Stomach (tissue), 4 donors: ENCODE measurements at regions not wholly inside any gene's neighbourhood (a gene's known extent, or its start where the extent isn't known, plus 50 kb on each side); places are given as distances from the start of the nearest gene placed in this dataset.

Experiments used
- CTCF ChIP-seq, 7 experiments: fragments of 450-650 bp in 4 of 7; fragments of 200-600 bp in 3 of 7; sonication (generic) in 3 of 7; IDR thresholded peaks; one replicate each; pipeline ENCODE4 v1.5.1; 2016 to 2019; ENCODE audit warnings: antibody characterized with exemption in 7 of 7, control low read depth in 2 of 7, mild to moderate bottlenecking in 1 of 7
- POLR2A ChIP-seq, 4 donors: fragments of 450-650 bp; IDR thresholded peaks; one replicate each; pipeline ENCODE4 v1.6.1; 2016; ENCODE audit warnings: antibody characterized with exemption in 4 of 4, control low read depth in 2 of 4, mild to moderate bottlenecking in 1 of 4, moderate library complexity in 1 of 4
- POLR2AphosphoS5 ChIP-seq, 3 donors: sonication (generic); formaldehyde crosslinking; IDR thresholded peaks; one replicate each; pipeline ENCODE4 v1.6.1; 2016; ENCODE audit warnings: antibody characterized with exemption in 3 of 3

- TF ChIP-seq CTCF (IDR thresholded peaks at IDR 0.05) (no peak), POLR2A (IDR thresholded peaks at IDR 0.05) (no peak), POLR2AphosphoS5 (IDR thresholded peaks at IDR 0.05) (no peak)
Observed at GRCh38 chr16:6958184-6958583, 374.5 kb upstream of the RBFOX1 start.
